HEK293 (cell line): ENCODE measurements at regions not wholly inside any gene's neighbourhood (a gene's known extent, or its start where the extent isn't known, plus 50 kb on each side); places are given as distances from the start of the nearest gene placed in this dataset.

ENCODE experiments used
- CTCF ChIP-seq: fragments of 450-650 bp; formaldehyde crosslinking; IDR thresholded peaks from 2 replicates; pipeline ENCODE4 v1.5.1; 2016; ENCODE audit warnings: missing biosample characterization, missing genetic modification characterization
- GLIS2 ChIP-seq: fragments of 450-650 bp; formaldehyde crosslinking; IDR thresholded peaks from 2 replicates; pipeline ENCODE4 v1.5.1; 2016; ENCODE audit warnings: missing biosample characterization, missing genetic modification characterization
- REPIN1 ChIP-seq: fragments of 450-650 bp; formaldehyde crosslinking; IDR thresholded peaks from 2 replicates; pipeline ENCODE4 v1.5.1; 2017; ENCODE audit warnings: missing biosample characterization, missing genetic modification characterization, low read depth
- YY1 ChIP-seq: fragments of 450-650 bp; formaldehyde crosslinking; IDR thresholded peaks from 2 replicates; pipeline ENCODE4 v1.5.1; 2018; ENCODE audit warnings: missing biosample characterization, missing genetic modification characterization
- ZFHX2 ChIP-seq: fragments of 450-650 bp; formaldehyde crosslinking; conservative IDR thresholded peaks from 2 replicates; pipeline ENCODE4 v1.5.1; 2016; ENCODE audit warnings: missing biosample characterization, missing genetic modification characterization
- ZNF140 ChIP-seq: fragments of 450-650 bp; formaldehyde crosslinking; IDR thresholded peaks from 2 replicates; pipeline ENCODE4 v1.5.1; 2016; ENCODE audit warnings: missing biosample characterization, missing genetic modification characterization
- ZNF146 ChIP-seq: fragments of 450-650 bp; formaldehyde crosslinking; IDR thresholded peaks from 2 replicates; pipeline ENCODE4 v1.5.1; 2016; ENCODE audit warnings: missing biosample characterization, missing genetic modification characterization
- ZNF169 ChIP-seq: fragments of 450-650 bp; formaldehyde crosslinking; IDR thresholded peaks from 2 replicates; pipeline ENCODE4 v1.5.1; 2016; ENCODE audit warnings: missing biosample characterization, missing genetic modification characterization
- ZNF184 ChIP-seq: fragments of 450-650 bp; IDR thresholded peaks from 2 replicates; pipeline ENCODE4 v1.5.1; 2018; ENCODE audit warnings: missing biosample characterization, mild to moderate bottlenecking, missing genetic modification characterization
- ZNF248 ChIP-seq: fragments of 450-650 bp; formaldehyde crosslinking; IDR thresholded peaks from 2 replicates; pipeline ENCODE4 v1.5.1; 2017; ENCODE audit warnings: missing biosample characterization, missing genetic modification characterization
- ZNF530 ChIP-seq: fragments of 450-650 bp; formaldehyde crosslinking; IDR thresholded peaks from 2 replicates; pipeline ENCODE4 v1.5.1; 2016; ENCODE audit warnings: low read depth, missing biosample characterization, missing genetic modification characterization
- ZNF560 ChIP-seq: fragments of 450-650 bp; formaldehyde crosslinking; IDR thresholded peaks from 2 replicates; pipeline ENCODE4 v1.5.1; 2017; ENCODE audit warnings: missing biosample characterization, missing genetic modification characterization, borderline replicate concordance
- ZNF660 ChIP-seq: fragments of 450-650 bp; IDR thresholded peaks from 2 replicates; pipeline ENCODE4 v1.5.1; 2018; ENCODE audit warnings: missing biosample characterization, mild to moderate bottlenecking, missing genetic modification characterization
- ZNF664 ChIP-seq: fragments of 450-650 bp; formaldehyde crosslinking; IDR thresholded peaks from 2 replicates; pipeline ENCODE4 v1.5.1; 2016; ENCODE audit warnings: missing biosample characterization, missing genetic modification characterization

GRCh38 chr2:184416146-184416913 is 182.0 kb upstream of the ZNF804A start:
- TF ChIP-seq CTCF (tag by site-specific recombination) = no peak
- no peak for TF ChIP-seq YY1 (tag by site-specific recombination)
- no peak for TF ChIP-seq ZNF660 (tag by site-specific recombination)
- TF ChIP-seq ZNF248 (tag by site-specific recombination) = no peak
- no peak for TF ChIP-seq ZNF146 (tag by site-specific recombination)
- TF ChIP-seq ZNF560 (tag by site-specific recombination) = no peak
- no peak for TF ChIP-seq ZNF664 (tag by site-specific recombination)
- TF ChIP-seq ZNF140 (tag by site-specific recombination) = no peak
- TF ChIP-seq REPIN1 (tag by site-specific recombination) = no peak
- TF ChIP-seq ZNF169 (tag by site-specific recombination) = no peak
- no peak for TF ChIP-seq ZFHX2 (tag by site-specific recombination)
- no peak for TF ChIP-seq ZNF530
- TF ChIP-seq GLIS2 = no peak
- no peak for TF ChIP-seq ZNF184 (tag by site-specific recombination)
